SK-N-MC (cell line): ENCODE measurements at regions not wholly inside any gene's neighbourhood (a gene's known extent, or its start where the extent isn't known, plus 50 kb on each side); places are given as distances from the start of the nearest gene placed in this dataset.

Source experiments
- EZH2 ChIP-seq: fragments of 200-600 bp; sonication (generic); IDR thresholded peaks from one replicate; pipeline ENCODE4 v1.6.1; 2017; ENCODE audit warnings: antibody characterized with exemption
- FOXP2 ChIP-seq: optimal IDR thresholded peaks from 2 replicates; pipeline ENCODE3; 2011; ENCODE audit warnings: mild to moderate bottlenecking, moderate library complexity; ENCODE audit not compliant: insufficient read depth; ENCODE audit errors: extremely low read length, control extremely low read depth
- POLR2AphosphoS5 ChIP-seq: IDR thresholded peaks from 2 replicates; pipeline ENCODE4 v1.6.1; 2012; ENCODE audit warnings: mild to moderate bottlenecking, low read depth, low read length, borderline replicate concordance

- TF ChIP-seq POLR2AphosphoS5 (no peak), EZH2 (no peak), FOXP2 (no peak)
These were observed 97.1 kb upstream of the FAM98A start for GRCh38 chr2:33696234-33696633.
